IMR-90 (cell line): ENCODE measurements at regions not wholly inside any gene's neighbourhood (a gene's known extent, or its start where the extent isn't known, plus 50 kb on each side); places are given as distances from the start of the nearest gene placed in this dataset.

Experiments
- ATAC-seq: fragments of 200-7000 bp; cut with Tn5 transposase; 2 replicates; pipeline ENCODE4 v1.9.1; 2020; ENCODE audit warnings: low read depth, mild to moderate bottlenecking, moderate library complexity
- BruUV-seq: library from RNA; stranded (reverse); fragments of 400-500 nt; replicated peaks from 2 replicates; lab custom pipeline; 2021; lab: Mats Ljungman, UMichigan
- CTCF ChIA-PET: fragments of 300-600 bp; formaldehyde crosslinking; extraction: SDS; loops from one replicate; lab custom pipeline; 2021; ENCODE audit warnings: antibody characterized with exemption; lab: Yijun Ruan, JAX
- POLR2A ChIA-PET: fragments of 300-600 bp; sonication (Branson Sonifier 250); formaldehyde crosslinking; loops from one replicate; lab custom pipeline; 2022; ENCODE audit warnings: antibody characterized with exemption; ENCODE audit not compliant: unreplicated experiment; lab: Charles Lee
- DNase-seq: peaks from one replicate; pipeline ENCODE4 v3.0.0; 2013
- H2AFZ ChIP-seq: replicated peaks from 2 replicates; pipeline ENCODE3; 2013; ENCODE audit warnings: low read length, mild to moderate bottlenecking; ENCODE audit not compliant: poor library complexity
- H2AK5ac ChIP-seq: 2 replicates; pipeline ENCODE4 v1.6.1; 2013; ENCODE audit warnings: low read depth, low read length, inconsistent platforms
- H2AK9ac ChIP-seq: replicated peaks from 2 replicates; pipeline ENCODE3; 2013; ENCODE audit warnings: mild to moderate bottlenecking, low read depth, low read length, moderate library complexity; ENCODE audit not compliant: poor library complexity
- H2BK120ac ChIP-seq: 2 replicates; pipeline ENCODE4 v1.6.1; 2013; ENCODE audit warnings: low read depth, low read length, inconsistent platforms
- H2BK15ac ChIP-seq: 3 replicates; pipeline ENCODE4 v1.6.1; 2013; ENCODE audit warnings: low read depth, low read length, inconsistent platforms
- H2BK20ac ChIP-seq: 2 replicates; pipeline ENCODE4 v1.6.1; 2013; ENCODE audit warnings: low read depth, mild to moderate bottlenecking, inconsistent platforms, low read length, moderate library complexity
- H2BK5ac ChIP-seq: 2 replicates; pipeline ENCODE4 v1.6.1; 2013; ENCODE audit warnings: mild to moderate bottlenecking, low read depth, low read length, inconsistent platforms; ENCODE audit not compliant: poor library complexity, severe bottlenecking
- H3K14ac ChIP-seq: replicated peaks from 2 replicates; pipeline ENCODE4 v1.6.1; 2013; ENCODE audit warnings: low read depth, low read length, inconsistent platforms
- H3K18ac ChIP-seq: 2 replicates; pipeline ENCODE4 v1.6.1; 2013; ENCODE audit warnings: low read depth, low read length, control low read depth
- H3K23ac ChIP-seq: 2 replicates; pipeline ENCODE4 v1.6.1; 2013; ENCODE audit warnings: low read depth, low read length, inconsistent platforms
- H3K27ac ChIP-seq: 2 replicates; pipeline ENCODE4 v1.5.1; 2013; ENCODE audit warnings: mild to moderate bottlenecking, control low read depth, low read length; ENCODE audit not compliant: insufficient read depth
- H3K27me3 ChIP-seq: 2 replicates; pipeline ENCODE4 v1.6.1; 2013; ENCODE audit warnings: low read length; ENCODE audit not compliant: control insufficient read depth, insufficient read depth
- H3K36me3 ChIP-seq: 2 replicates; pipeline ENCODE4 v1.6.1; 2013; ENCODE audit warnings: low read length, mixed read lengths; ENCODE audit not compliant: control insufficient read depth, insufficient read depth
- H3K4ac ChIP-seq: 2 replicates; pipeline ENCODE4 v1.6.1; 2013; ENCODE audit warnings: low read depth, low read length, inconsistent platforms
- H3K4me1 ChIP-seq: 2 replicates; pipeline ENCODE4 v1.6.1; 2013; ENCODE audit warnings: low read length, mixed read lengths; ENCODE audit not compliant: control insufficient read depth, insufficient read depth
- H3K4me2 ChIP-seq: 2 replicates; pipeline ENCODE4 v1.6.1; 2013; ENCODE audit warnings: low read depth, mild to moderate bottlenecking, control low read depth, low read length, moderate library complexity
- H3K4me3 ChIP-seq: 2 replicates; pipeline ENCODE4 v1.5.1; 2013; ENCODE audit warnings: low read depth, mild to moderate bottlenecking, control low read depth, low read length, moderate library complexity; ENCODE audit not compliant: insufficient read depth
- H3K56ac ChIP-seq: 2 replicates; pipeline ENCODE4 v1.6.1; 2013; ENCODE audit warnings: low read length, inconsistent platforms; ENCODE audit not compliant: insufficient read depth; ENCODE audit errors: extremely low read depth
- H3K79me1 ChIP-seq, 2 experiments: 2 replicates each; pipeline ENCODE4 v1.6.1; 2013; ENCODE audit warnings: low read length in 2 of 2, inconsistent platforms in 1 of 2, low read depth in 1 of 2
- H3K9ac ChIP-seq: 2 replicates; pipeline ENCODE4 v1.6.1; 2013; ENCODE audit warnings: low read depth, low read length, control low read depth
- H3K9me1 ChIP-seq: 2 replicates; pipeline ENCODE4 v1.6.1; 2013; ENCODE audit warnings: low read length, inconsistent platforms; ENCODE audit not compliant: insufficient read depth
- H3K9me3 ChIP-seq: 2 replicates; pipeline ENCODE4 v1.6.1; 2013; ENCODE audit warnings: low read length; ENCODE audit not compliant: control insufficient read depth, insufficient read depth
- H4K20me1 ChIP-seq: 2 replicates; pipeline ENCODE4 v1.6.1; 2013; ENCODE audit warnings: low read length, inconsistent platforms; ENCODE audit not compliant: insufficient read depth
- H4K5ac ChIP-seq: 2 replicates; pipeline ENCODE4 v1.6.1; 2013; ENCODE audit warnings: mild to moderate bottlenecking, low read depth, low read length, control low read depth
- H4K8ac ChIP-seq, 2 experiments: 2 replicates each; pipeline ENCODE4 v1.6.1; 2013; ENCODE audit warnings: low read depth in 2 of 2, low read length in 2 of 2, control low read depth in 1 of 2, inconsistent platforms in 1 of 2
- H4K91ac ChIP-seq: 2 replicates; pipeline ENCODE4 v1.6.1; 2013; ENCODE audit warnings: low read depth, low read length, inconsistent platforms; ENCODE audit not compliant: insufficient read depth
- BHLHE40 ChIP-seq: fragments of 150-350 bp; IDR thresholded peaks from 2 replicates; pipeline ENCODE4 v1.6.1; 2016; ENCODE audit warnings: mild to moderate bottlenecking, low read depth, low read length
- CEBPB ChIP-seq: IDR thresholded peaks from 2 replicates; pipeline ENCODE4 v1.6.1; 2012; ENCODE audit warnings: low read depth, low read length, improper control_type of control experiment
- CHD1 ChIP-seq: IDR thresholded peaks from 2 replicates; pipeline ENCODE4 v1.6.1; 2012; ENCODE audit warnings: low read depth, low read length, improper control_type of control experiment
- FOS ChIP-seq: fragments of 150-350 bp; IDR thresholded peaks from 2 replicates; pipeline ENCODE4 v1.6.1; 2016; ENCODE audit warnings: low read depth, low read length
- MAFK ChIP-seq: IDR thresholded peaks from 2 replicates; pipeline ENCODE4 v1.6.1; 2012; ENCODE audit warnings: low read depth, low read length, improper control_type of control experiment
- MAZ ChIP-seq: IDR thresholded peaks from 2 replicates; pipeline ENCODE4 v1.6.1; 2012; ENCODE audit warnings: low read depth, mild to moderate bottlenecking, low read length, improper control_type of control experiment, moderate library complexity, borderline replicate concordance
- MXI1 ChIP-seq: IDR thresholded peaks from 2 replicates; pipeline ENCODE4 v1.6.1; 2012; ENCODE audit warnings: low read depth, mild to moderate bottlenecking, low read length, moderate library complexity, borderline replicate concordance
- NFE2L2 ChIP-seq: fragments of 150-350 bp; IDR thresholded peaks from 2 replicates; pipeline ENCODE4 v1.6.1; 2016; ENCODE audit warnings: low read depth, mild to moderate bottlenecking, low read length
- POLR2A ChIP-seq: IDR thresholded peaks from 2 replicates; pipeline ENCODE4 v1.6.1; 2012; ENCODE audit warnings: mild to moderate bottlenecking, low read depth, low read length
- RAD21 ChIP-seq: IDR thresholded peaks from 2 replicates; pipeline ENCODE4 v1.6.1; 2012; ENCODE audit warnings: low read length, improper control_type of control experiment
- RCOR1 ChIP-seq: IDR thresholded peaks from 2 replicates; pipeline ENCODE4 v1.6.1; 2012; ENCODE audit warnings: mild to moderate bottlenecking, low read length, improper control_type of control experiment; ENCODE audit not compliant: insufficient replicate concordance
- RFX5 ChIP-seq: IDR thresholded peaks from 2 replicates; pipeline ENCODE4 v1.8.0; 2012; ENCODE audit warnings: low read depth, mild to moderate bottlenecking, low read length, moderate library complexity
- SMC3 ChIP-seq: fragments of 150-350 bp; IDR thresholded peaks from 2 replicates; pipeline ENCODE4 v1.6.1; 2016; ENCODE audit warnings: low read depth, mild to moderate bottlenecking, antibody characterized with exemption, low read length, moderate library complexity
- USF2 ChIP-seq: fragments of 150-350 bp; IDR thresholded peaks from 2 replicates; pipeline ENCODE4 v1.6.1; 2017; ENCODE audit warnings: mild to moderate bottlenecking, antibody characterized with exemption, low read length, low read depth
- WGBS, 2 experiments: methylation state at CpG; one replicate each; pipeline versions ENCODE4 v1.1.5 to v1.1.7; 2013; ENCODE audit warnings: missing lambda C conversion rate in 2 of 2; ENCODE audit not compliant: insufficient read length in 1 of 2; ENCODE audit errors: extremely low coverage in 2 of 2; 5-methylcytosine and 5-hydroxymethylcytosine counted together
- dilution Hi-C: fragments of 300-500 bp; cut with HindIII; formaldehyde crosslinking; loops from one replicate; pipeline ENCODE4 v1.14.3; 2018; ENCODE audit warnings: low sequenced_read_pairs; ENCODE audit not compliant: unreplicated experiment
- in situ Hi-C: fragments of 300-500 bp; cut with MboI; formaldehyde crosslinking; loops from 3 replicates; pipeline ENCODE4 v1.14.3; 2019; ENCODE audit warnings: low sequenced_read_pairs, inconsistent platforms, mixed read lengths
- intact Hi-C: fragments of 100-400 bp; cut with micrococcal nuclease; formaldehyde crosslinking; loops from 2 replicates; pipeline ENCODE4 v1.10.0; 2022
- TF ChIP-seq, protein P1 (sequence below): fragments of 150-350 bp; IDR thresholded peaks from 2 replicates; pipeline ENCODE4 v1.6.1; 2016; ENCODE audit warnings: low read depth, mild to moderate bottlenecking, low read length, moderate library complexity, borderline replicate concordance
- TF ChIP-seq, protein P2 (sequence below): conservative IDR thresholded peaks from 2 replicates; pipeline ENCODE4 v1.5.1; 2012; ENCODE audit warnings: mild to moderate bottlenecking, low read depth, low read length, improper control_type of control experiment

- Histone ChIP-seq H3K14ac (no peak overlapping the region), H3K4ac (no peak overlapping the region), H3K27me3 (no peaks in the 10 kb centered on the region), H3K36me3 (no peaks in the 10 kb centered on the region), H3K56ac (no peak overlapping the region), H2BK15ac (no peak overlapping the region), H3K79me1 (no peaks in the 10 kb centered on the region), H3K18ac (no peak overlapping the region), H2AK9ac (no peak overlapping the region), H2BK5ac (no peak overlapping the region), H3K4me2 (no peak overlapping the region), H3K9ac (no peak overlapping the region), H2BK120ac (no peak overlapping the region), H3K4me3 (no peak overlapping the region), H2AK5ac (no peak overlapping the region), H2BK20ac (no peak overlapping the region), H3K4me1 (no peaks in the 10 kb centered on the region), H3K9me3 (no peaks in the 10 kb centered on the region), H4K8ac (no peak overlapping the region), H4K91ac (no peak overlapping the region), H4K5ac (no peak overlapping the region), H2AFZ (no peak overlapping the region), H3K27ac (no peak overlapping the region), H3K23ac (no peak overlapping the region), H4K20me1 (no peaks in the 10 kb centered on the region), H3K9me1 (no peaks in the 10 kb centered on the region)
- in situ Hi-C loops: no loop called here
- ChIA-PET CTCF (no interaction called here), POLR2A (no interaction called here)
- WGBS, 2 experiments: no CpG with 5 or more reads among the region's 2 CpGs
- BruUV-seq: no TSS peak
- no peak for DNase-seq
- TF ChIP-seq NFE2L2: no peak
- no peak for TF ChIP-seq RAD21
- TF ChIP-seq, protein P1, sequence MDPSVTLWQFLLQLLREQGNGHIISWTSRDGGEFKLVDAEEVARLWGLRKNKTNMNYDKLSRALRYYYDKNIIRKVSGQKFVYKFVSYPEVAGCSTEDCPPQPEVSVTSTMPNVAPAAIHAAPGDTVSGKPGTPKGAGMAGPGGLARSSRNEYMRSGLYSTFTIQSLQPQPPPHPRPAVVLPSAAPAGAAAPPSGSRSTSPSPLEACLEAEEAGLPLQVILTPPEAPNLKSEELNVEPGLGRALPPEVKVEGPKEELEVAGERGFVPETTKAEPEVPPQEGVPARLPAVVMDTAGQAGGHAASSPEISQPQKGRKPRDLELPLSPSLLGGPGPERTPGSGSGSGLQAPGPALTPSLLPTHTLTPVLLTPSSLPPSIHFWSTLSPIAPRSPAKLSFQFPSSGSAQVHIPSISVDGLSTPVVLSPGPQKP: no peak
- TF ChIP-seq, protein P2, sequence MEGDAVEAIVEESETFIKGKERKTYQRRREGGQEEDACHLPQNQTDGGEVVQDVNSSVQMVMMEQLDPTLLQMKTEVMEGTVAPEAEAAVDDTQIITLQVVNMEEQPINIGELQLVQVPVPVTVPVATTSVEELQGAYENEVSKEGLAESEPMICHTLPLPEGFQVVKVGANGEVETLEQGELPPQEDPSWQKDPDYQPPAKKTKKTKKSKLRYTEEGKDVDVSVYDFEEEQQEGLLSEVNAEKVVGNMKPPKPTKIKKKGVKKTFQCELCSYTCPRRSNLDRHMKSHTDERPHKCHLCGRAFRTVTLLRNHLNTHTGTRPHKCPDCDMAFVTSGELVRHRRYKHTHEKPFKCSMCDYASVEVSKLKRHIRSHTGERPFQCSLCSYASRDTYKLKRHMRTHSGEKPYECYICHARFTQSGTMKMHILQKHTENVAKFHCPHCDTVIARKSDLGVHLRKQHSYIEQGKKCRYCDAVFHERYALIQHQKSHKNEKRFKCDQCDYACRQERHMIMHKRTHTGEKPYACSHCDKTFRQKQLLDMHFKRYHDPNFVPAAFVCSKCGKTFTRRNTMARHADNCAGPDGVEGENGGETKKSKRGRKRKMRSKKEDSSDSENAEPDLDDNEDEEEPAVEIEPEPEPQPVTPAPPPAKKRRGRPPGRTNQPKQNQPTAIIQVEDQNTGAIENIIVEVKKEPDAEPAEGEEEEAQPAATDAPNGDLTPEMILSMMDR: no peak
- no peak for TF ChIP-seq MXI1
- no peak for TF ChIP-seq CHD1
- TF ChIP-seq SMC3: no peak
- no peak for TF ChIP-seq MAZ
- no peak for TF ChIP-seq POLR2A
- no peak for TF ChIP-seq RCOR1
- no peak for TF ChIP-seq BHLHE40
- no peak for TF ChIP-seq MAFK
- no peak for TF ChIP-seq USF2
- TF ChIP-seq RFX5: no peak
- no peak for TF ChIP-seq FOS
- TF ChIP-seq CEBPB: no peak
- ATAC-seq: no peak
- dilution Hi-C loops: no loop called here
- intact Hi-C loops: no loop called here
Observed at GRCh38 chr13:108528303-108528702, 101.1 kb upstream of the MYO16 start.
